ENCODE measurements at regions not wholly inside any gene's neighbourhood (a gene's known extent, or its start where the extent isn't known, plus 50 kb on each side); places are given as distances from the start of the nearest gene placed in this dataset.
"Not testable (repeated sequence)": the region's sequence is repeated elsewhere in the genome, so short reads cannot be mapped to it uniquely, and the experiment has no call there.

GRCh38 chr1:146630302-146630701 is 307.8 kb upstream of the NBPF12 start:
- not testable (repeated sequence) for DNase-seq

- DNase-seq = not testable (repeated sequence)
Measured at GRCh38 chr1:146618582-146618981, 319.5 kb upstream of the NBPF12 start.

- not testable (repeated sequence) for DNase-seq
Measured at GRCh38 chr1:146604681-146605080, 333.4 kb upstream of the NBPF12 start.

- DNase-seq = not testable (repeated sequence)
Measured at GRCh38 chr1:146600720-146601307, 337.3 kb upstream of the NBPF12 start.

GRCh38 chr1:146599906-146600305 is 338.2 kb upstream of the NBPF12 start:
- not testable (repeated sequence) for DNase-seq

GRCh38 chr1:146581229-146581628 is 352.4 kb upstream of the NOTCH2NLA start:
- not testable (repeated sequence) for DNase-seq

GRCh38 chr1:146567541-146567940 is 338.7 kb upstream of the NOTCH2NLA start:
- DNase-seq = not testable (repeated sequence)

- not testable (repeated sequence) for DNase-seq
Measured at GRCh38 chr1:146558032-146558431, 329.2 kb upstream of the NOTCH2NLA start.

GRCh38 chr1:146556405-146556804 is 327.6 kb upstream of the NOTCH2NLA start:
- DNase-seq = not testable (repeated sequence)

- not testable (repeated sequence) for DNase-seq
Measured at GRCh38 chr1:146552414-146552813, 323.6 kb upstream of the NOTCH2NLA start.

GRCh38 chr1:146548684-146549083 is 319.9 kb upstream of the NOTCH2NLA start:
- not testable (repeated sequence) for DNase-seq

GRCh38 chr1:146546189-146546588 is 317.4 kb upstream of the NOTCH2NLA start:
- DNase-seq = not testable (repeated sequence)

- not testable (repeated sequence) for DNase-seq
Measured at GRCh38 chr1:146537775-146538373, 309.1 kb upstream of the NOTCH2NLA start.

GRCh38 chr1:146536028-146536427 is 307.2 kb upstream of the NOTCH2NLA start:
- DNase-seq = not testable (repeated sequence)

GRCh38 chr1:146535575-146535974 is 306.8 kb upstream of the NOTCH2NLA start:
- not testable (repeated sequence) for DNase-seq

GRCh38 chr1:146530958-146531357 is 302.1 kb upstream of the NOTCH2NLA start:
- not testable (repeated sequence) for DNase-seq

- DNase-seq = not testable (repeated sequence)
Measured at GRCh38 chr1:146522812-146523211, 294.0 kb upstream of the NOTCH2NLA start.

- DNase-seq = not testable (repeated sequence)
Measured at GRCh38 chr1:146522345-146522744, 293.5 kb upstream of the NOTCH2NLA start.

GRCh38 chr1:146521804-146522203 is 293.0 kb upstream of the NOTCH2NLA start:
- DNase-seq = not testable (repeated sequence)

GRCh38 chr1:146513754-146514153 is 284.9 kb upstream of the NOTCH2NLA start:
- DNase-seq = not testable (repeated sequence)

- DNase-seq = not testable (repeated sequence)
Measured at GRCh38 chr1:146511047-146511777, 282.4 kb upstream of the NOTCH2NLA start.

GRCh38 chr1:146510248-146510983 is 281.6 kb upstream of the NOTCH2NLA start:
- DNase-seq = not testable (repeated sequence)

GRCh38 chr1:146504121-146504520 is 275.3 kb upstream of the NOTCH2NLA start:
- not testable (repeated sequence) for DNase-seq
